OCI-M1 (cell line): ENCODE measurements at regions not wholly inside any gene's neighbourhood (a gene's known extent, or its start where the extent isn't known, plus 50 kb on each side); places are given as distances from the start of the nearest gene placed in this dataset.
A peak's percentile ranks its signal among the peaks of the same experiment; 100 is the strongest.
"Not testable (repeated sequence)": the region's sequence is repeated elsewhere in the genome, so short reads cannot be mapped to it uniquely, and the experiment has no call there.

Experiments
- DNase-seq: peaks from one replicate; lab custom pipeline; 2025; lab: John Stamatoyannopoulos, UW

- not testable (repeated sequence) for DNase-seq
Observed at GRCh38 chr1:144516172-144516571, 54.7 kb upstream of the NBPF15 start.

GRCh38 chr1:144516906-144517305 lies 55.4 kb upstream of the NBPF15 start:
- DNase-seq: not testable (repeated sequence)

- not testable (repeated sequence) for DNase-seq
Observed at GRCh38 chr1:144518439-144518838, 57.0 kb upstream of the NBPF15 start.

GRCh38 chr1:144519528-144520189 lies 58.2 kb upstream of the NBPF15 start:
- DNase-seq: not testable (repeated sequence)

- peak; percentile 70 for DNase-seq
Observed at GRCh38 chr1:144523661-144524407, 62.4 kb upstream of the NBPF15 start.

- not testable (repeated sequence) for DNase-seq
Observed at GRCh38 chr1:144532156-144532607, 60.5 kb upstream of the PPIAL4F start.

GRCh38 chr1:144533480-144533879 lies 59.2 kb upstream of the PPIAL4F start:
- DNase-seq: not testable (repeated sequence)

- not testable (repeated sequence) for DNase-seq
Observed at GRCh38 chr1:144534286-144534685, 58.4 kb upstream of the PPIAL4F start.

GRCh38 chr1:144536677-144537076 lies 56.0 kb upstream of the PPIAL4F start:
- not testable (repeated sequence) for DNase-seq

GRCh38 chr1:144537234-144537633 lies 55.5 kb upstream of the PPIAL4F start:
- not testable (repeated sequence) for DNase-seq

- not testable (repeated sequence) for DNase-seq
Observed at GRCh38 chr1:144538736-144539135, 54.0 kb upstream of the PPIAL4F start.

- not testable (repeated sequence) for DNase-seq
Observed at GRCh38 chr1:144539191-144539960, 53.3 kb upstream of the PPIAL4F start.
